IMR-90 (cell line): ENCODE measurements at regions not wholly inside any gene's neighbourhood (a gene's known extent, or its start where the extent isn't known, plus 50 kb on each side); places are given as distances from the start of the nearest gene placed in this dataset.
A peak's percentile ranks its signal among the peaks of the same experiment; 100 is the strongest.

Experiments used
- ATAC-seq: fragments of 200-7000 bp; cut with Tn5 transposase; 2 replicates; pipeline ENCODE4 v1.9.1; 2020; ENCODE audit warnings: low read depth, mild to moderate bottlenecking, moderate library complexity
- BruUV-seq: library from RNA; stranded (reverse); fragments of 400-500 nt; replicated peaks from 2 replicates; lab custom pipeline; 2021; lab: Mats Ljungman, UMichigan
- CTCF ChIA-PET: fragments of 300-600 bp; formaldehyde crosslinking; extraction: SDS; loops from one replicate; lab custom pipeline; 2021; ENCODE audit warnings: antibody characterized with exemption; lab: Yijun Ruan, JAX
- POLR2A ChIA-PET: fragments of 300-600 bp; sonication (Branson Sonifier 250); formaldehyde crosslinking; loops from one replicate; lab custom pipeline; 2022; ENCODE audit warnings: antibody characterized with exemption; ENCODE audit not compliant: unreplicated experiment; lab: Charles Lee
- DNase-seq: peaks from one replicate; pipeline ENCODE4 v3.0.0; 2013
- H2AFZ ChIP-seq: replicated peaks from 2 replicates; pipeline ENCODE3; 2013; ENCODE audit warnings: low read length, mild to moderate bottlenecking; ENCODE audit not compliant: poor library complexity
- H2AK5ac ChIP-seq: 2 replicates; pipeline ENCODE4 v1.6.1; 2013; ENCODE audit warnings: low read depth, low read length, inconsistent platforms
- H2AK9ac ChIP-seq: replicated peaks from 2 replicates; pipeline ENCODE3; 2013; ENCODE audit warnings: mild to moderate bottlenecking, low read depth, low read length, moderate library complexity; ENCODE audit not compliant: poor library complexity
- H2BK120ac ChIP-seq: 2 replicates; pipeline ENCODE4 v1.6.1; 2013; ENCODE audit warnings: low read depth, low read length, inconsistent platforms
- H2BK15ac ChIP-seq: 3 replicates; pipeline ENCODE4 v1.6.1; 2013; ENCODE audit warnings: low read depth, low read length, inconsistent platforms
- H2BK20ac ChIP-seq: 2 replicates; pipeline ENCODE4 v1.6.1; 2013; ENCODE audit warnings: low read depth, mild to moderate bottlenecking, inconsistent platforms, low read length, moderate library complexity
- H2BK5ac ChIP-seq: 2 replicates; pipeline ENCODE4 v1.6.1; 2013; ENCODE audit warnings: mild to moderate bottlenecking, low read depth, low read length, inconsistent platforms; ENCODE audit not compliant: poor library complexity, severe bottlenecking
- H3K14ac ChIP-seq: replicated peaks from 2 replicates; pipeline ENCODE4 v1.6.1; 2013; ENCODE audit warnings: low read depth, low read length, inconsistent platforms
- H3K18ac ChIP-seq: 2 replicates; pipeline ENCODE4 v1.6.1; 2013; ENCODE audit warnings: low read depth, low read length, control low read depth
- H3K23ac ChIP-seq: 2 replicates; pipeline ENCODE4 v1.6.1; 2013; ENCODE audit warnings: low read depth, low read length, inconsistent platforms
- H3K27ac ChIP-seq: 2 replicates; pipeline ENCODE4 v1.5.1; 2013; ENCODE audit warnings: mild to moderate bottlenecking, control low read depth, low read length; ENCODE audit not compliant: insufficient read depth
- H3K27me3 ChIP-seq: 2 replicates; pipeline ENCODE4 v1.6.1; 2013; ENCODE audit warnings: low read length; ENCODE audit not compliant: control insufficient read depth, insufficient read depth
- H3K36me3 ChIP-seq: 2 replicates; pipeline ENCODE4 v1.6.1; 2013; ENCODE audit warnings: low read length, mixed read lengths; ENCODE audit not compliant: control insufficient read depth, insufficient read depth
- H3K4ac ChIP-seq: 2 replicates; pipeline ENCODE4 v1.6.1; 2013; ENCODE audit warnings: low read depth, low read length, inconsistent platforms
- H3K4me1 ChIP-seq: 2 replicates; pipeline ENCODE4 v1.6.1; 2013; ENCODE audit warnings: low read length, mixed read lengths; ENCODE audit not compliant: control insufficient read depth, insufficient read depth
- H3K4me2 ChIP-seq: 2 replicates; pipeline ENCODE4 v1.6.1; 2013; ENCODE audit warnings: low read depth, mild to moderate bottlenecking, control low read depth, low read length, moderate library complexity
- H3K4me3 ChIP-seq: 2 replicates; pipeline ENCODE4 v1.5.1; 2013; ENCODE audit warnings: low read depth, mild to moderate bottlenecking, control low read depth, low read length, moderate library complexity; ENCODE audit not compliant: insufficient read depth
- H3K56ac ChIP-seq: 2 replicates; pipeline ENCODE4 v1.6.1; 2013; ENCODE audit warnings: low read length, inconsistent platforms; ENCODE audit not compliant: insufficient read depth; ENCODE audit errors: extremely low read depth
- H3K79me1 ChIP-seq, 2 experiments: 2 replicates each; pipeline ENCODE4 v1.6.1; 2013; ENCODE audit warnings: low read length in 2 of 2, inconsistent platforms in 1 of 2, low read depth in 1 of 2
- H3K9ac ChIP-seq: 2 replicates; pipeline ENCODE4 v1.6.1; 2013; ENCODE audit warnings: low read depth, low read length, control low read depth
- H3K9me1 ChIP-seq: 2 replicates; pipeline ENCODE4 v1.6.1; 2013; ENCODE audit warnings: low read length, inconsistent platforms; ENCODE audit not compliant: insufficient read depth
- H3K9me3 ChIP-seq: 2 replicates; pipeline ENCODE4 v1.6.1; 2013; ENCODE audit warnings: low read length; ENCODE audit not compliant: control insufficient read depth, insufficient read depth
- H4K20me1 ChIP-seq: 2 replicates; pipeline ENCODE4 v1.6.1; 2013; ENCODE audit warnings: low read length, inconsistent platforms; ENCODE audit not compliant: insufficient read depth
- H4K5ac ChIP-seq: 2 replicates; pipeline ENCODE4 v1.6.1; 2013; ENCODE audit warnings: mild to moderate bottlenecking, low read depth, low read length, control low read depth
- H4K8ac ChIP-seq, 2 experiments: 2 replicates each; pipeline ENCODE4 v1.6.1; 2013; ENCODE audit warnings: low read depth in 2 of 2, low read length in 2 of 2, control low read depth in 1 of 2, inconsistent platforms in 1 of 2
- H4K91ac ChIP-seq: 2 replicates; pipeline ENCODE4 v1.6.1; 2013; ENCODE audit warnings: low read depth, low read length, inconsistent platforms; ENCODE audit not compliant: insufficient read depth
- BHLHE40 ChIP-seq: fragments of 150-350 bp; IDR thresholded peaks from 2 replicates; pipeline ENCODE4 v1.6.1; 2016; ENCODE audit warnings: mild to moderate bottlenecking, low read depth, low read length
- CHD1 ChIP-seq: IDR thresholded peaks from 2 replicates; pipeline ENCODE4 v1.6.1; 2012; ENCODE audit warnings: low read depth, low read length, improper control_type of control experiment
- MAFK ChIP-seq: IDR thresholded peaks from 2 replicates; pipeline ENCODE4 v1.6.1; 2012; ENCODE audit warnings: low read depth, low read length, improper control_type of control experiment
- WGBS, 2 experiments: methylation state at CpG; one replicate each; pipeline versions ENCODE4 v1.1.5 to v1.1.7; 2013; ENCODE audit warnings: missing lambda C conversion rate in 2 of 2; ENCODE audit not compliant: insufficient read length in 1 of 2; ENCODE audit errors: extremely low coverage in 2 of 2; 5-methylcytosine and 5-hydroxymethylcytosine counted together
- dilution Hi-C: fragments of 300-500 bp; cut with HindIII; formaldehyde crosslinking; loops from one replicate; pipeline ENCODE4 v1.14.3; 2018; ENCODE audit warnings: low sequenced_read_pairs; ENCODE audit not compliant: unreplicated experiment
- in situ Hi-C: fragments of 300-500 bp; cut with MboI; formaldehyde crosslinking; loops from 3 replicates; pipeline ENCODE4 v1.14.3; 2019; ENCODE audit warnings: low sequenced_read_pairs, inconsistent platforms, mixed read lengths
- intact Hi-C: fragments of 100-400 bp; cut with micrococcal nuclease; formaldehyde crosslinking; loops from 2 replicates; pipeline ENCODE4 v1.10.0; 2022

GRCh38 chr2:19574778-19575260 lies 216.4 kb upstream of the OSR1 start:
- H3K9me1 ChIP-seq: peaks cover 3% of the 10 kb centered on the region; the same call in 1 of the 2 replicates
- H2BK20ac ChIP-seq: 0 out of 2 replicates have a peak overlapping the region, but pooled peaks have one; percentile 38
- no peak overlapping the region for H3K56ac ChIP-seq
- WGBS, 2 experiments: 19% methylated on average over 3 of the region's 5 CpGs; no CpG with 5 or more reads in 1 of the 2 experiments
- H2AFZ ChIP-seq: peak overlapping the region; percentile 0
- no peak overlapping the region for H2BK5ac ChIP-seq
- in situ Hi-C loops (no loop called here), intact Hi-C loops (no loop called here), dilution Hi-C loops (no loop called here)
- no TSS peak for BruUV-seq
- no peak overlapping the region for H4K5ac ChIP-seq
- H2AK9ac ChIP-seq: no peak overlapping the region
- H3K4me3 ChIP-seq: no peak overlapping the region
- H2AK5ac ChIP-seq: no peak overlapping the region
- peak; percentile 64 for ATAC-seq
- H3K4ac ChIP-seq: peak overlapping the region; percentile 4; the same call in 1 of the 2 replicates
- H3K18ac ChIP-seq: no peak overlapping the region
- DNase-seq: peak; percentile 82
- ChIA-PET CTCF (interaction anchor here (0.6 kb wide), 1 partner anchor 592 kb away, joined by 4 read pairs; no protein-coding TSS in a partner anchor), POLR2A (no interaction called here)
- no peak for TF ChIP-seq MAFK
- no peak for TF ChIP-seq CHD1
- peak; percentile 48; the same call in 1 of the 2 replicates for TF ChIP-seq BHLHE40
- H3K9ac ChIP-seq: no peak overlapping the region
- no peaks in the 10 kb centered on the region for H3K79me1 ChIP-seq
- peaks cover 5% of the 10 kb centered on the region for H3K4me1 ChIP-seq
- peaks cover 13% of the 10 kb centered on the region for H3K27me3 ChIP-seq
- no peaks in the 10 kb centered on the region for H4K20me1 ChIP-seq
- H3K23ac ChIP-seq: no peak overlapping the region
- no peak overlapping the region for H3K14ac ChIP-seq
- no peak overlapping the region for H3K27ac ChIP-seq
- no peak overlapping the region for H4K91ac ChIP-seq
- H2BK120ac ChIP-seq: no peak overlapping the region
- H3K9me3 ChIP-seq: no peaks in the 10 kb centered on the region
- peak overlapping the region; percentile 3; the same call in 1 of the 2 replicates for H3K4me2 ChIP-seq
- H3K36me3 ChIP-seq: no peaks in the 10 kb centered on the region
- no peak overlapping the region for H4K8ac ChIP-seq
- H2BK15ac ChIP-seq: no peak overlapping the region
